GM18517 (cell line): ENCODE measurements at regions not wholly inside any gene's neighbourhood (a gene's known extent, or its start where the extent isn't known, plus 50 kb on each side); places are given as distances from the start of the nearest gene placed in this dataset.
"Not testable (repeated sequence)": the region's sequence is repeated elsewhere in the genome, so short reads cannot be mapped to it uniquely, and the experiment has no call there.

Experiments used
- ATAC-seq: cut with Tn5 transposase; IDR thresholded peaks from one replicate; pipeline ENCODE4 v1.9.1; 2021; ENCODE audit warnings: mild to moderate bottlenecking, moderate library complexity; ENCODE audit not compliant: unreplicated experiment

GRCh38 chr2:64277101-64277849 is 133.1 kb upstream of the PELI1 start:
- ATAC-seq = no peak

- not testable (repeated sequence) for ATAC-seq
These were observed 136.6 kb upstream of the PELI1 start for GRCh38 chr2:64280812-64281211.

GRCh38 chr2:64283006-64283570 is 138.9 kb upstream of the PELI1 start:
- no peak for ATAC-seq

GRCh38 chr2:64283641-64284361 is 139.6 kb upstream of the PELI1 start:
- peak; percentile 99 for ATAC-seq

- ATAC-seq = no peak
These were observed 140.5 kb upstream of the PELI1 start for GRCh38 chr2:64284751-64285150.

GRCh38 chr2:64287202-64287740 is 143.1 kb upstream of the PELI1 start:
- ATAC-seq = no peak

- ATAC-seq = no peak
These were observed 144.3 kb upstream of the PELI1 start for GRCh38 chr2:64288321-64289193.

GRCh38 chr2:64289251-64289650 is 145.0 kb upstream of the PELI1 start:
- ATAC-seq = no peak

- no peak for ATAC-seq
These were observed 145.5 kb upstream of the PELI1 start for GRCh38 chr2:64289737-64290136.

GRCh38 chr2:64291181-64291580 is 147.0 kb upstream of the PELI1 start:
- no peak for ATAC-seq

- no peak for ATAC-seq
These were observed 151.3 kb upstream of the PELI1 start for GRCh38 chr2:64295326-64296139.

- ATAC-seq = no peak
These were observed 151.9 kb upstream of the PELI1 start for GRCh38 chr2:64296140-64296480.

GRCh38 chr2:64296695-64297346 is 152.6 kb upstream of the PELI1 start:
- ATAC-seq = no peak

GRCh38 chr2:64298161-64298560 is 153.9 kb upstream of the PELI1 start:
- ATAC-seq = no peak

- ATAC-seq = no peak
These were observed 153.9 kb upstream of the LGALSL start for GRCh38 chr2:64300066-64300465.

GRCh38 chr2:64303250-64303649 is 150.7 kb upstream of the LGALSL start:
- ATAC-seq = no peak

GRCh38 chr2:64307421-64307820 is 146.5 kb upstream of the LGALSL start:
- no peak for ATAC-seq

- ATAC-seq = no peak
These were observed 142.6 kb upstream of the LGALSL start for GRCh38 chr2:64311191-64311910.
